ENCODE measurements at regions not wholly inside any gene's neighbourhood (a gene's known extent, or its start where the extent isn't known, plus 50 kb on each side); places are given as distances from the start of the nearest gene placed in this dataset.

GRCh38 chr14:41130274-41130673 is 476.4 kb upstream of the LRFN5 start:
- Histone ChIP-seq H3K27ac (ENCODE audit: low read depth in 1 of 2, low read length in 2 of 2) (no peak overlapping the region), H3K4me2 (replicated peaks; ENCODE audit: extremely low read depth, low read length, poor library complexity, severe bottlenecking) (no peak overlapping the region), H4K20me1 (ENCODE audit: insufficient read depth, low read length) (no peaks in the 10 kb centered on the region), H3K27me3 (ENCODE audit: control insufficient read depth in 2 of 2, insufficient read depth in 2 of 2, low read length in 2 of 2) (no peaks in the 10 kb centered on the region), H3K79me2 (ENCODE audit: insufficient read depth, low read length) (no peaks in the 10 kb centered on the region), H3K36me3 (replicated peaks in 1 of 2; ENCODE audit: control insufficient read depth in 1 of 2, insufficient read depth in 2 of 2, low read length in 2 of 2) (no peaks in the 10 kb centered on the region), H3K9me3 (replicated peaks in 1 of 2; ENCODE audit: control insufficient read depth in 1 of 2, insufficient read depth in 1 of 2, low read length in 2 of 2) (peaks cover 0 to 5% of the 10 kb centered on the region in 2 donors), H3K4me3 (replicated peaks in 1 of 3; ENCODE audit: low read depth in 2 of 3, low read length in 3 of 3) (no peak overlapping the region), H3K4me1 (ENCODE audit: control insufficient read depth in 1 of 2, insufficient read depth in 2 of 2, low read length in 2 of 2) (no peaks in the 10 kb centered on the region), H2AFZ (ENCODE audit: insufficient read depth, low read depth, low read length, poor library complexity, severe bottlenecking) (no peak overlapping the region), H3K9ac (ENCODE audit: insufficient read depth, low read length, poor library complexity, severe bottlenecking) (no peak overlapping the region)
- TF ChIP-seq, protein P1, sequence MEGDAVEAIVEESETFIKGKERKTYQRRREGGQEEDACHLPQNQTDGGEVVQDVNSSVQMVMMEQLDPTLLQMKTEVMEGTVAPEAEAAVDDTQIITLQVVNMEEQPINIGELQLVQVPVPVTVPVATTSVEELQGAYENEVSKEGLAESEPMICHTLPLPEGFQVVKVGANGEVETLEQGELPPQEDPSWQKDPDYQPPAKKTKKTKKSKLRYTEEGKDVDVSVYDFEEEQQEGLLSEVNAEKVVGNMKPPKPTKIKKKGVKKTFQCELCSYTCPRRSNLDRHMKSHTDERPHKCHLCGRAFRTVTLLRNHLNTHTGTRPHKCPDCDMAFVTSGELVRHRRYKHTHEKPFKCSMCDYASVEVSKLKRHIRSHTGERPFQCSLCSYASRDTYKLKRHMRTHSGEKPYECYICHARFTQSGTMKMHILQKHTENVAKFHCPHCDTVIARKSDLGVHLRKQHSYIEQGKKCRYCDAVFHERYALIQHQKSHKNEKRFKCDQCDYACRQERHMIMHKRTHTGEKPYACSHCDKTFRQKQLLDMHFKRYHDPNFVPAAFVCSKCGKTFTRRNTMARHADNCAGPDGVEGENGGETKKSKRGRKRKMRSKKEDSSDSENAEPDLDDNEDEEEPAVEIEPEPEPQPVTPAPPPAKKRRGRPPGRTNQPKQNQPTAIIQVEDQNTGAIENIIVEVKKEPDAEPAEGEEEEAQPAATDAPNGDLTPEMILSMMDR (IDR thresholded peaks at IDR 0.05) = no peak
- intact Hi-C loops (cut with micrococcal nuclease) = no loop called here
- DNase-seq = no peak
- H3K4me3 Mint-ChIP-seq = no peak overlapping the region
- peaks cover 0 to 8% (median 2%) of the 10 kb centered on the region in 7 donors for H3K9me3 Mint-ChIP-seq
- no peaks in the 10 kb centered on the region for H3K36me3 Mint-ChIP-seq
- peaks cover 0 to 2% (median 0%) of the 10 kb centered on the region in 3 donors for H3K27me3 Mint-ChIP-seq (ENCODE audit: low read depth in 3 of 3)
- no peaks in the 10 kb centered on the region for H3K4me1 Mint-ChIP-seq
- peak overlapping the region in 1 of 7 donors; percentile 68 for H3K27ac Mint-ChIP-seq
- WGBS (ENCODE audit: insufficient coverage) = 75% methylated on average over 2 of the region's 2 CpGs

GRCh38 chr14:41120402-41120801 is 486.3 kb upstream of the LRFN5 start:
- Mint-ChIP-seq H3K27me3 (ENCODE audit: low read depth in 3 of 3) (no peaks in the 10 kb centered on the region), H3K9me3 (peaks cover 0 to 1% (median 0%) of the 10 kb centered on the region in 7 donors), H3K4me3 (no peak overlapping the region), H3K36me3 (no peaks in the 10 kb centered on the region), H3K27ac (no peak overlapping the region), H3K4me1 (no peaks in the 10 kb centered on the region)
- Histone ChIP-seq H4K20me1 (ENCODE audit: insufficient read depth, low read length) (no peaks in the 10 kb centered on the region), H3K4me2 (replicated peaks; ENCODE audit: extremely low read depth, low read length, poor library complexity, severe bottlenecking) (no peak overlapping the region), H3K27ac (ENCODE audit: low read depth in 1 of 2, low read length in 2 of 2) (no peak overlapping the region), H3K4me3 (replicated peaks in 1 of 3; ENCODE audit: low read depth in 2 of 3, low read length in 3 of 3) (no peak overlapping the region), H3K9me3 (replicated peaks in 1 of 2; ENCODE audit: control insufficient read depth in 1 of 2, insufficient read depth in 1 of 2, low read length in 2 of 2) (no peaks in the 10 kb centered on the region), H3K79me2 (ENCODE audit: insufficient read depth, low read length) (no peaks in the 10 kb centered on the region), H3K4me1 (ENCODE audit: control insufficient read depth in 1 of 2, insufficient read depth in 2 of 2, low read length in 2 of 2) (no peaks in the 10 kb centered on the region), H3K36me3 (replicated peaks in 1 of 2; ENCODE audit: control insufficient read depth in 1 of 2, insufficient read depth in 2 of 2, low read length in 2 of 2) (no peaks in the 10 kb centered on the region), H3K27me3 (ENCODE audit: control insufficient read depth in 2 of 2, insufficient read depth in 2 of 2, low read length in 2 of 2) (no peaks in the 10 kb centered on the region), H3K9ac (ENCODE audit: insufficient read depth, low read length, poor library complexity, severe bottlenecking) (no peak overlapping the region), H2AFZ (ENCODE audit: insufficient read depth, low read depth, low read length, poor library complexity, severe bottlenecking) (no peak overlapping the region)
- DNase-seq = no peak
- intact Hi-C loops (cut with micrococcal nuclease) = no loop called here
- TF ChIP-seq, protein P1 (IDR thresholded peaks at IDR 0.05) = no peak
- WGBS (ENCODE audit: insufficient coverage) = 50% methylated on average over 1 of the region's 4 CpGs
